H1 (cell line): ENCODE measurements at regions not wholly inside any gene's neighbourhood (a gene's known extent, or its start where the extent isn't known, plus 50 kb on each side); places are given as distances from the start of the nearest gene placed in this dataset.

ENCODE experiments used
- BRCA1 ChIP-seq: IDR thresholded peaks from 2 replicates; pipeline ENCODE4 v1.6.1; 2012; ENCODE audit warnings: low read depth, low read length, improper control_type of control experiment
- CEBPB ChIP-seq: IDR thresholded peaks from 2 replicates; pipeline ENCODE4 v1.6.1; 2012; ENCODE audit warnings: low read depth, low read length
- KDM4A ChIP-seq: IDR thresholded peaks from one replicate; pipeline ENCODE4 v1.7.1; 2012; ENCODE audit warnings: low read depth, mild to moderate bottlenecking, moderate library complexity, low read length, inconsistent platforms; ENCODE audit not compliant: severe bottlenecking
- RBBP5 ChIP-seq: IDR thresholded peaks from 2 replicates; pipeline ENCODE4 v1.7.1; 2012; ENCODE audit warnings: low read depth, mild to moderate bottlenecking, inconsistent platforms, low read length, moderate library complexity, borderline replicate concordance
- TF ChIP-seq, protein P1 (sequence below), 3 experiments: IDR thresholded peaks; 1 replicate in 2 of 3; 2 replicates in 1 of 3; pipeline versions ENCODE4 v1.5.1 to v1.6.1; 2011; ENCODE audit warnings: low read length in 3 of 3, mild to moderate bottlenecking in 3 of 3, inconsistent platforms in 2 of 3, low read depth in 1 of 3, moderate library complexity in 1 of 3; ENCODE audit not compliant: insufficient read depth in 1 of 3; ENCODE audit errors: control extremely low read depth in 1 of 3
- TF ChIP-seq, protein P2 (sequence below): IDR thresholded peaks from 2 replicates; pipeline ENCODE4 v1.6.1; 2011; ENCODE audit warnings: low read depth, mild to moderate bottlenecking, low read length; ENCODE audit not compliant: insufficient read depth

DNA sequence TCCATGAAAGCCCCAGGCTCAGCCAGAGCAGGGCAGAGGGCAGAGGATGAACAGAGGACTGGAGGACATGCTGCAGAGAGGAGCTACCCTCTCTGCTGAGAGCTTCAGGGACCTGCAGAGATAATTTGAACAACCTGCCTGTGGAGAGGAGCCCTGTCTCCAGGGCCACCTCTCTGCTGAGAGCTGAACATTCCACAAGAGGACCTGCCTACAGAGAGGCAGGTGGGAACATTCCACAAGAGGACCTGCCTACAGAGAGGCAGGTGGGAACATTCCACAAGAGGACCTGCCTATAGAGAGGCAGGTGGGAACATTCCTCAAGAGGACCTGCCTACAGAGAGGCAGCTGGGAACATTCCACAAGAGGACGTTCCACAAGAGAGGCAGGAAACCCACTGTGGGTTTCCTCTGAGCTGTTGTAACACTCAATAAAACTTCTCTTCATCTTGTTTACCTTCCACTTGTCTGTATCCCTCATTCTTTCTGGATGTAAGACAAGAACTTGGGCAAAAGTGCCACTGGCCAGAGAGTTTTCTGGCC is 551.9 kb upstream of the CA10 start (continued):
- TF ChIP-seq KDM4A (no peak), RBBP5 (no peak), BRCA1 (no peak), CEBPB (no peak)
- TF ChIP-seq, protein P1, sequence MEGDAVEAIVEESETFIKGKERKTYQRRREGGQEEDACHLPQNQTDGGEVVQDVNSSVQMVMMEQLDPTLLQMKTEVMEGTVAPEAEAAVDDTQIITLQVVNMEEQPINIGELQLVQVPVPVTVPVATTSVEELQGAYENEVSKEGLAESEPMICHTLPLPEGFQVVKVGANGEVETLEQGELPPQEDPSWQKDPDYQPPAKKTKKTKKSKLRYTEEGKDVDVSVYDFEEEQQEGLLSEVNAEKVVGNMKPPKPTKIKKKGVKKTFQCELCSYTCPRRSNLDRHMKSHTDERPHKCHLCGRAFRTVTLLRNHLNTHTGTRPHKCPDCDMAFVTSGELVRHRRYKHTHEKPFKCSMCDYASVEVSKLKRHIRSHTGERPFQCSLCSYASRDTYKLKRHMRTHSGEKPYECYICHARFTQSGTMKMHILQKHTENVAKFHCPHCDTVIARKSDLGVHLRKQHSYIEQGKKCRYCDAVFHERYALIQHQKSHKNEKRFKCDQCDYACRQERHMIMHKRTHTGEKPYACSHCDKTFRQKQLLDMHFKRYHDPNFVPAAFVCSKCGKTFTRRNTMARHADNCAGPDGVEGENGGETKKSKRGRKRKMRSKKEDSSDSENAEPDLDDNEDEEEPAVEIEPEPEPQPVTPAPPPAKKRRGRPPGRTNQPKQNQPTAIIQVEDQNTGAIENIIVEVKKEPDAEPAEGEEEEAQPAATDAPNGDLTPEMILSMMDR (IDR thresholded peaks at IDR 0.05; ENCODE audit: control extremely low read depth in 1 of 3, insufficient read depth in 1 of 3, low read depth in 1 of 3, low read length in 3 of 3) = no peak
- TF ChIP-seq, protein P2, sequence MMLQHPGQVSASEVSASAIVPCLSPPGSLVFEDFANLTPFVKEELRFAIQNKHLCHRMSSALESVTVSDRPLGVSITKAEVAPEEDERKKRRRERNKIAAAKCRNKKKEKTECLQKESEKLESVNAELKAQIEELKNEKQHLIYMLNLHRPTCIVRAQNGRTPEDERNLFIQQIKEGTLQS = no peak
